Lung (tissue), 11 donors: ENCODE measurements at regions not wholly inside any gene's neighbourhood (a gene's known extent, or its start where the extent isn't known, plus 50 kb on each side); places are given as distances from the start of the nearest gene placed in this dataset.

Experiments
- ATAC-seq: fragments of 200-7000 bp; cut with Tn5 transposase; one replicate; pipeline ENCODE4 v1.9.1; 2020; ENCODE audit warnings: moderate number of reproducible peaks; ENCODE audit not compliant: insufficient read depth, low FRiP score
- DNase-seq, 3 donors: peaks; one replicate each; pipeline ENCODE4 v3.0.0-alpha.2; 2013 to 2017
- H3K27ac ChIP-seq, 2 donors: one replicate each; pipeline ENCODE4 v1.5.1; 2013; ENCODE audit warnings: mild to moderate bottlenecking in 2 of 2, moderate library complexity in 2 of 2, control low read depth in 1 of 2, inconsistent platforms in 1 of 2, low read depth in 1 of 2, low read length in 1 of 2
- H3K27me3 ChIP-seq, 3 donors: one replicate each; pipeline ENCODE4 v1.5.1; 2013; ENCODE audit warnings: low read length in 2 of 3; ENCODE audit not compliant: control insufficient read depth in 3 of 3, insufficient read depth in 3 of 3
- H3K36me3 ChIP-seq, 4 donors: one replicate each; pipeline ENCODE4 v1.5.1; 2013; ENCODE audit warnings: low read length in 4 of 4, mild to moderate bottlenecking in 1 of 4, moderate library complexity in 1 of 4; ENCODE audit not compliant: control insufficient read depth in 4 of 4, insufficient read depth in 4 of 4
- H3K4me1 ChIP-seq, 5 donors: one replicate each; pipeline ENCODE4 v1.5.1; 2013; ENCODE audit warnings: low read length in 5 of 5, mild to moderate bottlenecking in 2 of 5, moderate library complexity in 1 of 5; ENCODE audit not compliant: control insufficient read depth in 5 of 5, insufficient read depth in 5 of 5
- H3K4me3 ChIP-seq: one replicate; pipeline ENCODE4 v1.5.1; 2013; ENCODE audit warnings: mild to moderate bottlenecking, control low read depth, moderate library complexity
- H3K9ac ChIP-seq, 2 donors: one replicate each; pipeline ENCODE4 v1.5.1; 2013; ENCODE audit warnings: low read length in 2 of 2, control low read depth in 1 of 2; ENCODE audit not compliant: insufficient read depth in 1 of 2
- H3K9me3 ChIP-seq, 4 donors: one replicate each; pipeline ENCODE4 v1.5.1; 2013; ENCODE audit warnings: low read length in 3 of 4, mild to moderate bottlenecking in 1 of 4, moderate library complexity in 1 of 4; ENCODE audit not compliant: control insufficient read depth in 4 of 4, insufficient read depth in 3 of 4
- WGBS, 2 donors: extraction: QIAGEN DNeasy Blood & Tissue Kit; methylation state at CpG; one replicate each; pipeline ENCODE4 v1.1.7; 2013; 5-methylcytosine and 5-hydroxymethylcytosine counted together
- TF ChIP-seq, protein P1 (sequence below): IDR thresholded peaks from 2 replicates; pipeline ENCODE4 v1.5.1; 2012; ENCODE audit warnings: mild to moderate bottlenecking; ENCODE audit errors: control extremely low read depth, extremely low read depth
- donor health status: control.
- donor health status: control.
- donor health status: Bipolar disorder and iron deficiency.
- donor health status: healthy.
- donor health status: DM: yes; HTN: yes; CAD: no.

DNA sequence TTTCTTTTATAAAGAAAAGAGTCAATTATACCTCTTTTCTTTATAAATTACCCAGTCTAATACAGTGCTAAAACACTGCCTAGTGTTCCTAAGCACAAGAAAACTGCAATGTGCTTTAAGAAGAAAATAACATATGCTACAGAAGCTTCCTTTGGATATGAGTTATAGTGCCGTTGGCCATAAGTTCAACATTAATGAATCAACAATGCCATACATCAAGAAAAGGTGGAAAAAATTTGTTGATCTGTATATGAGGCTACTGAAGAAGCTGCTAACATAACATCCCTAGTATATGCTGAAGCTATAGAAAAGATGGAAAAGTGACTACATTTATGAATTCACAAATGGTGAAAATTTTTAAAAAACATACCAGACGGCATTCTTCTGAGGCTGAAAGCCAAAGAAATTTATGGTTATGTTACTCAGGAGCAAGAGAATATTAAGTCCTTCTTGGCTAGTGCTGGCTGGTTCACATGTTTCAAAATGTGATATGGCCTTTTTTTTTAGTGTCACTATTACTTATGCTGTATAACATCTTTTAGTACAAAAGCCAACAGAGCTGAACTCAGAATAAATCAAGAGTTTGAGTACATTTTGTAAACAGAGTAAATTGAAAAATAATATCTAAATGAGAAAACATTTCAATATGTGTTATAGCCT is 743.2 kb upstream of the RGS18 start:
- DNase-seq (no peak), ATAC-seq (no peak)
- Histone ChIP-seq H3K36me3 (no peaks in the 10 kb centered on the region), H3K27ac (no peak overlapping the region), H3K4me1 (no peaks in the 10 kb centered on the region), H3K27me3 (no peaks in the 10 kb centered on the region), H3K9me3 (no peaks in the 10 kb centered on the region), H3K9ac (no peak overlapping the region), H3K4me3 (no peak overlapping the region)
- 78 to 93% methylated on average over 2 of the region's 2 CpGs for WGBS, 2 donors
- TF ChIP-seq, protein P1, sequence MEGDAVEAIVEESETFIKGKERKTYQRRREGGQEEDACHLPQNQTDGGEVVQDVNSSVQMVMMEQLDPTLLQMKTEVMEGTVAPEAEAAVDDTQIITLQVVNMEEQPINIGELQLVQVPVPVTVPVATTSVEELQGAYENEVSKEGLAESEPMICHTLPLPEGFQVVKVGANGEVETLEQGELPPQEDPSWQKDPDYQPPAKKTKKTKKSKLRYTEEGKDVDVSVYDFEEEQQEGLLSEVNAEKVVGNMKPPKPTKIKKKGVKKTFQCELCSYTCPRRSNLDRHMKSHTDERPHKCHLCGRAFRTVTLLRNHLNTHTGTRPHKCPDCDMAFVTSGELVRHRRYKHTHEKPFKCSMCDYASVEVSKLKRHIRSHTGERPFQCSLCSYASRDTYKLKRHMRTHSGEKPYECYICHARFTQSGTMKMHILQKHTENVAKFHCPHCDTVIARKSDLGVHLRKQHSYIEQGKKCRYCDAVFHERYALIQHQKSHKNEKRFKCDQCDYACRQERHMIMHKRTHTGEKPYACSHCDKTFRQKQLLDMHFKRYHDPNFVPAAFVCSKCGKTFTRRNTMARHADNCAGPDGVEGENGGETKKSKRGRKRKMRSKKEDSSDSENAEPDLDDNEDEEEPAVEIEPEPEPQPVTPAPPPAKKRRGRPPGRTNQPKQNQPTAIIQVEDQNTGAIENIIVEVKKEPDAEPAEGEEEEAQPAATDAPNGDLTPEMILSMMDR: no peak

DNA sequence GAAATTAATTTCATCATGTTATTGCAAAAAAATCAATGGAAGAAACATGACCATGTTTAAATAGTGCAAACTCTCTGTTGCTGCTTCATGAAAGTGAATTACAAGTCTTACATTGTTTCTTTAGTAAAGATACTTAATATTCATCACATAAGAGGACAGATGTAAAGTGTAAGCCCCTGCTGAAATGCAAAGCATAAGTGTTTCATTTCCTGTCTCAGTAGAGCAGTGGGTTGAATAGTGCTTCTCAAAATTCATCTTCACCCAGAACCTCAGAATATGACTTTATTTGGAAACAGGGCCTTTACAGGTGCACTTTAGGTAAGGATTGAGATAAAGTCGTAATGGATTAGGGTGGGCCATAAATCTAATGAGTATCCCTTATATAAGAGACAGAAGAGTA is 738.4 kb upstream of the RGS18 start:
- no peak for ATAC-seq
- 64 to 79% methylated on average over 1 of the region's 1 CpG for whole genome bisulfite sequencing, 2 donors

DNA sequence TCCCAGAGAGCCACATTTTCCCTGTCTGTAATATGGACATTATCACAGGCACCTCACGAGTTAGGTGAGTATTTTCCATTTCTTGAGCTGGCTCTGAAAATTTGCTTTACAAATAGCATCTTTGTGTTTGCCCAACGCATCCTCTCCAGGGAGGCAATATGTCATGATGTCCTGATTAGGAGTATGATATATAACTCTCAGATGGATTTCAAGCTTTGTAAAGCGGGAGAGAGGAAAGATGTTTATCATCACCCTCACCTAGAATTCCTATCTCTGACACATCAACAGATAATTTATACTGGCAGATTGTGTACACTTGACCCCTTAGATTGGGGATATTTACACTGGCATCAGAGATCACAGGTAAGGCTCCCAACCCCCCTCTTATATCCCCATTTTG is 730.7 kb upstream of the RGS18 start:
- DNase-seq: no peak
- no peaks in the 10 kb centered on the region for H3K9me3 ChIP-seq
- no peak overlapping the region for H3K4me3 ChIP-seq
- H3K27ac ChIP-seq: no peak overlapping the region
- H3K36me3 ChIP-seq: no peaks in the 10 kb centered on the region
- TF ChIP-seq, protein P1: no peak
- WGBS, 2 donors: 67 to 80% methylated on average over 3 of the region's 3 CpGs
- ATAC-seq: no peak
- H3K27me3 ChIP-seq: no peaks in the 10 kb centered on the region
- no peak overlapping the region for H3K9ac ChIP-seq
- no peaks in the 10 kb centered on the region for H3K4me1 ChIP-seq

More for the DNA sequence above, 738.4 kb upstream of the RGS18 start:
- no peak overlapping the region for H3K27ac ChIP-seq
- H3K9me3 ChIP-seq: no peaks in the 10 kb centered on the region
- TF ChIP-seq, protein P1: no peak
- no peak overlapping the region for H3K4me3 ChIP-seq
- H3K27me3 ChIP-seq: no peaks in the 10 kb centered on the region
- H3K9ac ChIP-seq: no peak overlapping the region
- no peaks in the 10 kb centered on the region for H3K4me1 ChIP-seq
- no peaks in the 10 kb centered on the region for H3K36me3 ChIP-seq
- no peak for DNase-seq

DNA sequence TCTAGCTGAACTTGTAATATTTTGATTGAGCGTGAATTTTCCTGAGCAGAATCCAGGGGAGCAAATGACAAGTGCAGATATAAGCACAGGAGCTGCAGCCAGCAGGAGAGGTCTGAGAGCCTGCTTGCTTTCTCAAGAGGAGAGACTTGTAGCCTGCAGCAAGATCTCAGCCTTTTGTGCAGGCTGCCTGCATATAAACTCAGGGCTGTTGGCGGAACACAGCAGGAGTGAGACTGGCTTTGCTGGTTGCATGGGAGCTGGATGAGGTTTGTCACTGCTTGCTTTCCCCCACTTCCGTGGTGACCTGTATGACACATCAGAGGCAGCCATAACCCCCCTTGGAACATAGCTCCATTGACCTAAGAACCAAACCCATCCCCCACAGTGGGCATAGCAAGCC is 725.4 kb upstream of the RGS18 start:
- Histone ChIP-seq H3K4me1 (no peaks in the 10 kb centered on the region), H3K36me3 (no peaks in the 10 kb centered on the region), H3K27me3 (no peaks in the 10 kb centered on the region), H3K9ac (no peak overlapping the region), H3K9me3 (peaks cover 0 to 5% (median 2%) of the 10 kb centered on the region in 4 donors), H3K4me3 (no peak overlapping the region), H3K27ac (no peak overlapping the region)
- no peak for ATAC-seq
- 61 to 63% methylated on average over 3 of the region's 3 CpGs for WGBS, 2 donors
- TF ChIP-seq, protein P1: no peak
- no peak for DNase-seq
